Activated CD8-positive, alpha-beta T cell treated with anti-CD3 and anti-CD28 coated beads, Interleukin-2, amount 10 ng/mL, durations not matched to agents 7 days and 5 days (primary cell): ENCODE measurements at regions not wholly inside any gene's neighbourhood (a gene's known extent, or its start where the extent isn't known, plus 50 kb on each side); places are given as distances from the start of the nearest gene placed in this dataset.

ENCODE experiments used
- ATAC-seq: fragments of 150-1000 bp; cut with Tn5 transposase; one replicate; pipeline ENCODE4 v1.10.0; 2021; ENCODE audit warnings: moderate library complexity
- CTCF ChIA-PET: fragments of 350-600 bp; sonication (Branson Sonifier 250); formaldehyde crosslinking; loops from one replicate; lab custom pipeline; 2021; ENCODE audit warnings: antibody characterized with exemption; lab: Charles Lee
- POLR2A ChIA-PET: fragments of 350-600 bp; sonication (Branson Sonifier 250); formaldehyde crosslinking; loops from one replicate; lab custom pipeline; 2021; ENCODE audit warnings: antibody characterized with exemption; lab: Charles Lee
- DNase-seq: peaks from one replicate; pipeline ENCODE4 v3.0.0-alpha.2; 2020
- H3K27ac Mint-ChIP-seq: one replicate; pipeline ENCODE4 v1.8.0; 2021; ENCODE audit warnings: mild to moderate bottlenecking, mixed read lengths
- H3K27me3 Mint-ChIP-seq: one replicate; pipeline ENCODE4 v1.8.0; 2021; ENCODE audit warnings: low read depth, mixed read lengths
- H3K36me3 Mint-ChIP-seq: one replicate; pipeline ENCODE4 v1.8.0; 2021; ENCODE audit warnings: low read depth, mixed read lengths
- H3K4me1 Mint-ChIP-seq: one replicate; pipeline ENCODE4 v1.8.0; 2021; ENCODE audit warnings: low read depth, mixed read lengths
- H3K4me3 Mint-ChIP-seq: one replicate; pipeline ENCODE4 v1.8.0; 2021; ENCODE audit warnings: mild to moderate bottlenecking, mixed read lengths
- H3K9me3 Mint-ChIP-seq: one replicate; pipeline ENCODE4 v1.8.0; 2022; ENCODE audit warnings: mixed read lengths; ENCODE audit not compliant: insufficient read depth

DNA sequence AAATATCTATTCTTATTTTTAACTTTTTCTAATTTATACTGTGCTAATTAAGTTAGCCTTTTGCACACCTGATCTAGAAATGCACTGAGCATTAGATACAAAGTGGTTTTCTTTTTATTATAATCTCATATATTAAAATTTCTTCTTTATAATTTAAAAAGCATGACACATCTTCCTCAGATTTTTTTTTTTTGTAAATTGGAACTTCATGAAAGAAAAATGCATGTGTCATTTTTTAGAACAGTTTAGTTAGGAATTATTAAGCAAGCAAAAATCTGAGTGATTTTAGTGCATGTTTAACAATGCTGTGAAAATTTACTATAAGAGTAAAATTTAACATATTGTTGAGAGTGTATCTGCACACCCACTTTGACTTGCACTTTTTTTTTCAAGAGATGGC is 367.9 kb downstream of the TFEC start:
- POLR2A ChIA-PET = no interaction called here
- Mint-ChIP-seq H3K4me1 (no peaks in the 10 kb centered on the region), H3K27ac (no peak overlapping the region), H3K27me3 (no peaks in the 10 kb centered on the region), H3K9me3 (no peaks in the 10 kb centered on the region), H3K4me3 (no peak overlapping the region), H3K36me3 (no peaks in the 10 kb centered on the region)
- DNase-seq = no peak
- CTCF ChIA-PET = no interaction called here
- ATAC-seq = no peak

DNA sequence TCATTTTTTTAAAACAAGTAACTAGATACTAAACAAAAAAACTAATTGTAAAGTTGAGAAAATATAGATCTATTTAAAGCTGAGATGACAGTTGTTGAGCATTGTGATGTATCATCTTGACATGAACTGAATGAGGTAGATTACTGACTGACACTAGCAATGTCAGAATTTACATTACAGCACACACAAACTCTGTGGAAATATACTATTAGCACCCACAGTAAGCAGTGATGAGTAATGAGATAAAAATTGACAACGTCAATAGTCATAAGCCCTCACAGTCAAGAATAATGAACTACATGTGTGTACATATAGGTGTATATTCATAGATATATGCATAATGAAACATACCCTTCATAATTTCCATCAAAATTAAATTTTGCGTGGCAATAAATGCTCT is 368.4 kb downstream of the TFEC start:
- Mint-ChIP-seq H3K36me3 (no peaks in the 10 kb centered on the region), H3K4me1 (no peaks in the 10 kb centered on the region), H3K9me3 (no peaks in the 10 kb centered on the region), H3K4me3 (no peak overlapping the region), H3K27ac (no peak overlapping the region), H3K27me3 (no peaks in the 10 kb centered on the region)
- CTCF ChIA-PET = interaction anchor here (0.5 kb wide), 1 partner anchor 78 kb away, joined by 3 read pairs; no protein-coding TSS in a partner anchor
- no peak for DNase-seq
- POLR2A ChIA-PET = no interaction called here
- no peak for ATAC-seq

DNA sequence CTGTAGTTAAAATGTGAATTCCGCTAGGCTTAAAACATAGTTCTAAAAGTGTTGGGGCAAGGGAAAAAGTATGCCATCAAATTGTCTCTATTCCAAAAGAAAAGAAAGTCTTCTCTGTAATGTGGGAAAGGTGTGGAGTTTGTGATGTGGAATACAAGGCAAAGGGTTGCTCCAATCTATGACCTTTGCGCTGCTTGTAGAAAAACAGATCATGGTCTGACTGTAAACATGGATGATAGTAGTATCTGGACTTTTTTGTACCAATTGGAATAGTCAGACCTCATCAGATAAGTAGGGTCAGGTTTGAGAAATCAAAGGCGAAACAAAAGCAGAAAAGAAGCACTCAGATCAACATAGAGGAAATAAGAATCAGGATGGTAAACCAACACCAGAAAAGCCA is 372.3 kb downstream of the TFEC start:
- no peak for ATAC-seq
- CTCF ChIA-PET = no interaction called here
- H3K36me3 Mint-ChIP-seq = no peaks in the 10 kb centered on the region

DNA sequence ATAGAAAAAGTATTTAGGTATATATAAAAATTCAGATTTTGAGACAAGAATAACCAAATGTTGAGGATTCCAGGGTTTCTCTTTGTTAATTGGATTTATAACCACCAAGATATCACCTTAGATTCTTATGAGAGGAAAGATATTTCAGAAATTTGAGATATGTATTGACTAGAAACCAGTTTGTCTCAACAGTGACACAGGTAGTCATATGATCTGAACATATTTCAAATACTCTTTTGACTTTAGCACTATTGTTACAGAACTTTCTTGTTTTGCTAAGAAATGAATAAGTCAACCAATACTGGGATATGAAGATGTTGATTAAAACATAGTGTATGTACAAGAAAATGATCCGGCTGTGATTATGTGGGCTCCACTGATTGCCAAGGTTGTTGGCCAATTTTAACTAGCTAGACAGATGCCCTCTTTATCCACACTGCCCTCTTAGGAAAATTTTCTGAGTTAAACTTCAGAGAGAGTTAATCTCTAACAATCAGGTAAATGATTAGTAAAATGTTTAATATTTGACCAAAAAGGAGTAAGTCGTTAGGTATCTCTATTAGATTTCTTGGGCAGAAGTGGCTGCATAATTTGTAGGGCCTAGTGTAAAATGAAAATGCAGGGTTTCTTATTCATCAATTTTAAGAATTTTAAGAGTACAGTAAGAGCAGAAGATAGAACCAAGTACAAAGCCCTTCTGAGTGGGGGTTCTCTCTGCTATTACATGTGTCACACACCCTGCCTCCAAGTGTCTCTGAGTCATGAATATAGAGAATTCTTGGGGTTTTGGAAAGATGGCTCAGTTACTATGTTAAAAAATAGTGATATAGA is 376.0 kb downstream of the TFEC start:
- Mint-ChIP-seq H3K9me3 (no peaks in the 10 kb centered on the region), H3K27ac (no peak overlapping the region), H3K4me1 (no peaks in the 10 kb centered on the region), H3K27me3 (no peaks in the 10 kb centered on the region), H3K36me3 (no peaks in the 10 kb centered on the region), H3K4me3 (no peak overlapping the region)
- DNase-seq (no peak), ATAC-seq (no peak)
- CTCF ChIA-PET = no interaction called here
- POLR2A ChIA-PET = no interaction called here

More for the DNA sequence above, 372.3 kb downstream of the TFEC start:
- H3K9me3 Mint-ChIP-seq = no peaks in the 10 kb centered on the region
- no peak overlapping the region for H3K27ac Mint-ChIP-seq
- no peaks in the 10 kb centered on the region for H3K27me3 Mint-ChIP-seq
- POLR2A ChIA-PET = no interaction called here
- DNase-seq = no peak
- no peaks in the 10 kb centered on the region for H3K4me1 Mint-ChIP-seq
- no peak overlapping the region for H3K4me3 Mint-ChIP-seq

DNA sequence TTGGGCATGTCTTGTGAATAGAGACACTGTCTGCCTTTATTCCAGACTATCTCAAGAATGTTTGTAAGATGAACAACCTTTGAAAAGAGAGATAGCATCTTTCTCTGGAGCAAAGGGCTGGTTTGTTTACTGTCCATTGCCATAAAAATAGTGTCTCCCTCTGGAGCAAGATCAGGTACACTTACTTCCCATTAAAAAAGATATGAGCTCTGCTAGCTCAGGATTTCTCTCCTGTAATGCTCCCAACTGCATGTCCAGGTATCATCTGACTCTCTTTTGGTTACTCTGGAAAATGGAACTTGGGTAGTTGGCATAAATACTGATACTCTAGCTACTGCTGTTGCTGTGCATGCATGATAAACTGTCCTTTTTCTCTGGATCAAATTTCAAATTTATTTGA is 381.1 kb downstream of the TFEC start:
- ChIA-PET POLR2A (no interaction called here), CTCF (no interaction called here)
- H3K36me3 Mint-ChIP-seq = no peaks in the 10 kb centered on the region
- no peak overlapping the region for H3K4me3 Mint-ChIP-seq
- H3K9me3 Mint-ChIP-seq = no peaks in the 10 kb centered on the region
- H3K4me1 Mint-ChIP-seq = no peaks in the 10 kb centered on the region
- H3K27me3 Mint-ChIP-seq = no peaks in the 10 kb centered on the region
- no peak for ATAC-seq
- no peak overlapping the region for H3K27ac Mint-ChIP-seq
- DNase-seq = no peak

DNA sequence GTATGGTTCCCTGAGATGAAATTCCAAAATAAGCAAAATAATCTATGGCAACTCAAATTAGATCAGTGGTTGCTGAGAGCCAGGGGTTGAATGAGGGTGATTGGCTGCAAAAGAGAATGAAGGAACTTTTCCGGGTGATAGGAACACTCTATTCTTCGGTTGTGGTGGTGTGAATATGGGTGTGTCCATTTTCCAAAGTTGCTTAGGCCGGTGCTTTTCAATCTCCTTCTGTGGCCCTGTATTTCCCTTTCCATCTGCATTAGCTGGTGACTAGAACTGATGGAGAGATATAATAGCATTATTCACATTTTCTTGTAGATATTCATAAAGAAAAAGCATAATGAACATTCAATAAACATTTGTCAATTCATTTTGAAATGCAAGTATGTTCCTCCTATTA is 382.9 kb downstream of the TFEC start:
- H3K4me1 Mint-ChIP-seq = no peaks in the 10 kb centered on the region
- ATAC-seq = no peak
- DNase-seq = no peak
- H3K4me3 Mint-ChIP-seq = no peak overlapping the region
- no peaks in the 10 kb centered on the region for H3K36me3 Mint-ChIP-seq
- no peak overlapping the region for H3K27ac Mint-ChIP-seq
- ChIA-PET CTCF (no interaction called here), POLR2A (no interaction called here)
- H3K27me3 Mint-ChIP-seq = no peaks in the 10 kb centered on the region
- H3K9me3 Mint-ChIP-seq = no peaks in the 10 kb centered on the region

DNA sequence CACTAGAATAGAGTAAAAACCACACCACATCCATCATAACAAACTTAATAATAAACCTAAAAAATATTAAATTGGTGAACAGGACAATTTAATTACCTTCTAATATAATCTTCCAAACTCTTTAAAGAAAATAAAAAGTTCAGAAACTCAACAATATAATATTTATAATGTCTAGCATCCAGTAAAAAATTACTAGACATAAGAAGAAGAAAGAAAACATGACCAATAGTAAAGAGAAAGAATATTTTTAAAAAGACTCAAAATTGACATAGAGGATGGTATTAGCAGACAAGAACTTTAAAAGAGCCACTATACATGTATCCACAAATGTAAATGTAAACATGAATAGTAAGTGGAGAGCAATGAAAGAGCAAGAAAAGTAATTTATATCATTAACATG is 388.4 kb downstream of the TFEC start:
- ChIA-PET CTCF (no interaction called here), POLR2A (no interaction called here)
- Mint-ChIP-seq H3K9me3 (peaks cover 6% of the 10 kb centered on the region), H3K36me3 (no peaks in the 10 kb centered on the region), H3K27me3 (no peaks in the 10 kb centered on the region), H3K4me3 (no peak overlapping the region), H3K27ac (no peak overlapping the region), H3K4me1 (no peaks in the 10 kb centered on the region)
- ATAC-seq (no peak), DNase-seq (no peak)

DNA sequence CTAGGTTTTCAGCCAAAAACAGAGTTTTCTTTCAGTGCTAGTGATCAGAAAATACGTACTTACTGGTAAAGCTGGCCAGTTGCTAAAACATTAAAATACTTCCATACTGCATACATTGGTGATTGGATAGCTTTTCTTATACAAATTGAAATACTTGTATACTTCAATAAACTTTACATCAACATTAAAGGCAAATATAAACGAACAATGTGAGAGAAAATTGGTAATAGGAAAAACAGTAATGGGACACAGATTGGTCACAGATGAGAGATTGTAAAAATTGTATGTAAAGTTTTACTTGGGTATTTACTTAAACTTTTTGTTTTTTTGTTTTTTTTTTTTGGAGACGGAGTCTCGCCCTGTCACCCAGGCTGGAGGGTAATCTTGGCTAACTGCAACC is 391.7 kb downstream of the TFEC start:
- DNase-seq (no peak), ATAC-seq (no peak)
- CTCF ChIA-PET = no interaction called here
- no peak overlapping the region for H3K4me3 Mint-ChIP-seq
- no peaks in the 10 kb centered on the region for H3K27me3 Mint-ChIP-seq
- POLR2A ChIA-PET = no interaction called here
- no peaks in the 10 kb centered on the region for H3K36me3 Mint-ChIP-seq
- H3K4me1 Mint-ChIP-seq = no peaks in the 10 kb centered on the region
- H3K27ac Mint-ChIP-seq = no peak overlapping the region
- peaks cover 6% of the 10 kb centered on the region for H3K9me3 Mint-ChIP-seq

DNA sequence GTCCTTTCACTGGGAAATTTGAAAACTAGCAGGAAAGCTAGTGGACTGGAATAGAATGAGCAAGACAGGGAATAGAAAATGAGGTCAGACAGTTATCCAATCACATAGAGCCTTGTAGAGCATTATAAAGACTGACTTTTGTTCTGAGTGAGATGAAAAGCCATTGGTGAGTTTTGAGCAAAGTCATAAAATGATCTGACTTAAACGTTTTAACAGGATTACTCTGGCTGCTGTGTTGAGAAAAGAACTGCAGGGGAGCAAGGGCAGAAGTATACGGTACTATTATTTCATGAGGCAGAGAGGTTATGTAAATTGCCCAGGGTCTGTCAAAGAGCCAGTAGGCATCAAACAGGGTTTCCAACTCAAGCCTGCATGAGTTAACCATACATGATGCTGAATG is 393.4 kb downstream of the TFEC start:
- Mint-ChIP-seq H3K36me3 (no peaks in the 10 kb centered on the region), H3K9me3 (peaks cover 6% of the 10 kb centered on the region), H3K4me1 (no peaks in the 10 kb centered on the region), H3K27ac (no peak overlapping the region), H3K4me3 (no peak overlapping the region), H3K27me3 (no peaks in the 10 kb centered on the region)
- ChIA-PET POLR2A (no interaction called here), CTCF (no interaction called here)
- DNase-seq (no peak), ATAC-seq (no peak)

DNA sequence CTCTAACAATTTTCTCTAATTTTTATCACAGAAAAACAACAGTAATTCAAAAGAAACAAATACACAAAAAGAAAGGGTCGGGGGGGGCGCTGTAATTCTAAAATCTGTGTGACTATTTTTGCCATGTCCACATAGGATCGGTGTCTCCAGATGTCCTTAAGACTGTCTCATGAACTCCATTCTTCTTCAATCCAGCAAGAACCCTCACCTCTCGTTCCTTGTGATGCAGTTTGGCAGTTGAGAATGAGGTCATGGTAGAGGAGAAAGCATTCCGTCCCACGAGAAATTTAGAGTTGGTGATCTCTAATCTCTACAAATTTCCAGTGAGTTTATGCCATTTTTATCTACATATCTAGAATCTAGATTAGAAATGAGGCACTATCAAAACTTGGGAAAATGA is 394.7 kb downstream of the TFEC start:
- POLR2A ChIA-PET = no interaction called here
- DNase-seq (no peak), ATAC-seq (no peak)
- Mint-ChIP-seq H3K9me3 (peaks cover 3% of the 10 kb centered on the region), H3K4me3 (no peak overlapping the region), H3K36me3 (no peaks in the 10 kb centered on the region), H3K27ac (no peak overlapping the region), H3K27me3 (no peaks in the 10 kb centered on the region), H3K4me1 (no peaks in the 10 kb centered on the region)
- CTCF ChIA-PET = no interaction called here

DNA sequence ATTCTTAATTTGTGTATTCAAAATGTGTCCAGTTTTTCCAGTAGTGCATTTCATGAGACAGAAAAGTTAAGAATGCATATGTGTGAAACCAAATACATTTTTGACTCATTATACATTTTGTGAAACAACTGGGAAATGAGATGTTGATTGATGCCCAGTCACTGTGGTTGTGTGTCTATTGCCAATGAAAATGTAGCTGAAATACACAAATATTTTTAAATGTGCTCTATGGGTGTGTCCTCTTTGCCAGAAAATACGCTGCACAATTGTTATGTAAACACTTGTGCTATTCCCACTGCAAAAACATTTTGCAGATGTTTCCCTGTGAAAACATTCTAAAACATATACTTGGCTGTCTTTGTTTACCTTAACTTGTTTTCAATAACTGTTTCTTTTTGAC is 395.2 kb downstream of the TFEC start:
- H3K27ac Mint-ChIP-seq = no peak overlapping the region
- ATAC-seq (no peak), DNase-seq (no peak)
- no peaks in the 10 kb centered on the region for H3K9me3 Mint-ChIP-seq
- no peaks in the 10 kb centered on the region for H3K36me3 Mint-ChIP-seq
- no peaks in the 10 kb centered on the region for H3K27me3 Mint-ChIP-seq
- ChIA-PET CTCF (no interaction called here), POLR2A (no interaction called here)
- no peak overlapping the region for H3K4me3 Mint-ChIP-seq
- no peaks in the 10 kb centered on the region for H3K4me1 Mint-ChIP-seq

DNA sequence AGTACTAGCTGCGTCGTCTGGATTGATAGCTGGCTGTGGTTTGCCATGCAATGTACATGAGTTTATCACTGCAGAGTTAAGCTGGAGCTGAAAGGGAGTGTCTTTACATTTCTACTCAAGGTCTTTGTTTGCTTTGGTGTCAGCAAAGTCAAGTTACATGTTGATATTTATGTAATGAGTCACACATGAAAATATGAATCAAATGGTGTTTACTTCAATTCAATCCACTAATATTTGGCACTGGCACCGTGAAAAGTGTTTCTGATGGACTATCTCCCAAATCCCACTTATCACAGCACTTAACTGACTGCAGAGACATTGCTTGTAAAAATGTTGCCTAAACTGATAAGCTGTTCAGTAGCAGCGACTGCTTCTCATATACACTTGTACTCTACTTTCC is 395.9 kb downstream of the TFEC start:
- Mint-ChIP-seq H3K9me3 (no peaks in the 10 kb centered on the region), H3K27me3 (no peaks in the 10 kb centered on the region), H3K4me1 (no peaks in the 10 kb centered on the region), H3K36me3 (no peaks in the 10 kb centered on the region), H3K27ac (no peak overlapping the region), H3K4me3 (no peak overlapping the region)
- ChIA-PET POLR2A (no interaction called here), CTCF (no interaction called here)
- no peak for DNase-seq
- ATAC-seq = no peak

DNA sequence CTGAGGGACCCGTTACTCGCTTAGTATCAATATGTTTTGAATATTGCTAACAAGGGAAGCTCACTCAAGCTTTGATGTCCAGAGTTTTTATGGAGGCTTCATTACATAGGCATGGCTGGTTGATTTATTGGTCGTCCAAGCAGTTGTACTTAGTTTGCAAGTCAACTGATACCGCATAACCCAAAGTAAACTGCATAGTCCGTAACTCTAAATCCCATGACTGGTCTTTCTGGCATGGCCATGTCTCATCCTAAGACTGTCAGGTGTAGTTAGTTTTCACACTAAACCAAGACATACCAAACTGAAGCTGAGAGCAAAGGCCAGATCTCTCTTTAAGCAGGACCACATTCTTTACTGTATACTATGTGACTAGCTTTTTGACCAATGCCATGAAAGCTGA is 397.9 kb downstream of the TFEC start:
- ChIA-PET POLR2A (no interaction called here), CTCF (no interaction called here)
- H3K27me3 Mint-ChIP-seq = no peaks in the 10 kb centered on the region
- H3K9me3 Mint-ChIP-seq = no peaks in the 10 kb centered on the region
- H3K4me1 Mint-ChIP-seq = no peaks in the 10 kb centered on the region
- no peak overlapping the region for H3K4me3 Mint-ChIP-seq
- no peak for ATAC-seq
- no peaks in the 10 kb centered on the region for H3K36me3 Mint-ChIP-seq
- H3K27ac Mint-ChIP-seq = no peak overlapping the region
- DNase-seq = no peak
